Mammary epithelial cell (primary cell): ENCODE measurements at regions not wholly inside any gene's neighbourhood (a gene's known extent, or its start where the extent isn't known, plus 50 kb on each side); places are given as distances from the start of the nearest gene placed in this dataset.

ENCODE experiments used
- CTCF ChIP-seq, 2 donors: IDR thresholded peaks in 1 of 2; conservative IDR thresholded peaks in 1 of 2; 2 replicates each; pipeline ENCODE4 v1.5.1; 2011 to 2012; ENCODE audit warnings: inconsistent platforms in 2 of 2, low read length in 2 of 2, mild to moderate bottlenecking in 2 of 2, control low read depth in 1 of 2, low read depth in 1 of 2; ENCODE audit not compliant: insufficient read depth in 1 of 2; ENCODE audit errors: extremely low read depth in 1 of 2
- EZH2 ChIP-seq: IDR thresholded peaks from 2 replicates; pipeline ENCODE4 v1.6.1; 2012; ENCODE audit warnings: low read length, inconsistent platforms, borderline replicate concordance

GRCh38 chr2:211055438-211055837 is 499.0 kb downstream of the CPS1 start:
- peak in 1 of 2 donors; percentile 10 for TF ChIP-seq CTCF (conservative IDR thresholded peaks at IDR 0.05 in 1 of 2, IDR thresholded peaks at IDR 0.05 in 1 of 2; ENCODE audit: extremely low read depth in 1 of 2, insufficient read depth in 1 of 2, low read depth in 1 of 2, low read length in 2 of 2)
- no peak for TF ChIP-seq EZH2
